GM19467 (cell line): ENCODE measurements at regions not wholly inside any gene's neighbourhood (a gene's known extent, or its start where the extent isn't known, plus 50 kb on each side); places are given as distances from the start of the nearest gene placed in this dataset.
"Not testable (repeated sequence)": the region's sequence is repeated elsewhere in the genome, so short reads cannot be mapped to it uniquely, and the experiment has no call there.

Experiments used
- ATAC-seq: cut with Tn5 transposase; IDR thresholded peaks from one replicate; pipeline ENCODE4 v1.9.1; 2021; ENCODE audit warnings: mild to moderate bottlenecking, moderate library complexity; ENCODE audit not compliant: unreplicated experiment

GRCh38 chr22:34567367-34567766 is 498.6 kb upstream of the ISX start:
- ATAC-seq: no peak

- ATAC-seq: no peak
These were observed 495.6 kb upstream of the ISX start for GRCh38 chr22:34570408-34570807.

GRCh38 chr22:34579519-34579918 is 486.4 kb upstream of the ISX start:
- ATAC-seq: no peak

GRCh38 chr22:34587357-34588356 is 478.3 kb upstream of the ISX start:
- no peak for ATAC-seq

GRCh38 chr22:34588871-34589545 is 476.9 kb upstream of the ISX start:
- no peak for ATAC-seq

GRCh38 chr22:34592123-34592740 is 473.7 kb upstream of the ISX start:
- no peak for ATAC-seq

- ATAC-seq: no peak
These were observed 466.4 kb upstream of the ISX start for GRCh38 chr22:34599567-34599966.

- ATAC-seq: no peak
These were observed 461.6 kb upstream of the ISX start for GRCh38 chr22:34604312-34604711.

- no peak for ATAC-seq
These were observed 457.9 kb upstream of the ISX start for GRCh38 chr22:34608106-34608505.

GRCh38 chr22:34608540-34609115 is 457.3 kb upstream of the ISX start:
- ATAC-seq: no peak

GRCh38 chr22:34609646-34610045 is 456.3 kb upstream of the ISX start:
- ATAC-seq: no peak

GRCh38 chr22:34620161-34620560 is 445.8 kb upstream of the ISX start:
- no peak for ATAC-seq

- no peak for ATAC-seq
These were observed 445.1 kb upstream of the ISX start for GRCh38 chr22:34620832-34621231.

GRCh38 chr22:34622602-34623001 is 443.4 kb upstream of the ISX start:
- no peak for ATAC-seq

GRCh38 chr22:34623580-34623979 is 442.4 kb upstream of the ISX start:
- ATAC-seq: no peak

- not testable (repeated sequence) for ATAC-seq
These were observed 440.1 kb upstream of the ISX start for GRCh38 chr22:34625892-34626291.

GRCh38 chr22:34638128-34638527 is 427.8 kb upstream of the ISX start:
- ATAC-seq: no peak

GRCh38 chr22:34639911-34640310 is 426.0 kb upstream of the ISX start:
- no peak for ATAC-seq

GRCh38 chr22:34645375-34645774 is 420.6 kb upstream of the ISX start:
- no peak for ATAC-seq

- no peak for ATAC-seq
These were observed 397.0 kb upstream of the ISX start for GRCh38 chr22:34669001-34669400.

- ATAC-seq: not testable (repeated sequence)
These were observed 382.9 kb upstream of the ISX start for GRCh38 chr22:34683031-34683430.
